ENCODE measurements at regions not wholly inside any gene's neighbourhood (a gene's known extent, or its start where the extent isn't known, plus 50 kb on each side); places are given as distances from the start of the nearest gene placed in this dataset.

DNA sequence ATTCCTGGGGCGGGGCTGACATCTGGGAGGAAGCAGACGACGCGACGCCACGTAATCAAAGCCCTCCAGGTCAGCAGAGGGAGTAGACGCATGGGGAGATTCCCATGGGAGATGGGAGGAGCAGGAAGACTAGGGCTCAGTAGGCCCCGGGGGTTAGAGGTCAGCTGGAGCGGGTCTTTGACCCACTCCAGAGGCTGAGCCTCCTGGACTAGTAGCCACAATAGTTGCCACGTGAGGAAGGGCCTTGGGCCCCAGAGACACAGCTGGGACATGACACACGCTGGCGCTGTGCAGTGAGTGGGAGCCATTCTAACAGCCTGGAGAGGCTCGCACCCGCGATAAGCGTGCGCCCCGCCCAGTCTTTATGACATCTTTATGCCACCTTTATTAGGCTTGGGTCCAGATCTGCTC is 95.7 kb upstream of the AMZ2 start:
- Histone ChIP-seq H3K36me3 (replicated peaks in 1 of 2; ENCODE audit: control insufficient read depth in 1 of 2, insufficient read depth in 2 of 2, low read length in 2 of 2) (no peaks in the 10 kb centered on the region), H3K4me1 (ENCODE audit: insufficient read depth, low read length) (peaks cover 7% of the 10 kb centered on the region; the same call in 1 of the 2 replicates), H3K79me2 (ENCODE audit: insufficient read depth, low read length) (no peaks in the 10 kb centered on the region), H3K9ac (ENCODE audit: insufficient read depth, low read depth, low read length) (no peak overlapping the region), H3K27me3 (ENCODE audit: control insufficient read depth in 1 of 2, insufficient read depth in 2 of 2, low read length in 2 of 2) (no peaks in the 10 kb centered on the region; a peak in 1 of 5 replicates), H3K27ac (ENCODE audit: extremely low read length, insufficient read depth, low read length) (no peak overlapping the region), H3K4me2 (ENCODE audit: low read depth, low read length) (peak overlapping the region; percentile 14; the same call in 1 of the 2 replicates), H4K20me1 (ENCODE audit: insufficient read depth, low read length) (no peaks in the 10 kb centered on the region), H3K4me3 (replicated peaks in 1 of 3; ENCODE audit: insufficient read depth in 1 of 3, low read depth in 2 of 3, low read length in 3 of 3) (no peak overlapping the region), H3K9me3 (ENCODE audit: low read length) (no peaks in the 10 kb centered on the region), H2AFZ (ENCODE audit: low read length) (no peak overlapping the region)
- DNase-seq (ENCODE audit: low spot score): no peak
- CTCF ChIA-PET (ENCODE audit: low intra/inter-chr PET ratio, low total read pairs): no interaction called here
- in situ Hi-C loops (cut with HindIII; ENCODE audit: extremely low pct_ligation_motif_present, low pct_unique_long_range_greater_than_20kb) (loop anchor here (25.0 kb wide), 1 partner anchor 610 kb away; no protein-coding TSS in a partner anchor), intact Hi-C loops (cut with micrococcal nuclease; ENCODE audit: unreplicated experiment) (no loop called here)
- peak; percentile 43 for ATAC-seq
- 65% methylated on average over 15 of the region's 18 CpGs for WGBS (ENCODE audit: low lambda C conversion rate)
- no TSS peak for BruUV-seq (replicated peaks)
- no peak for FAIRE-seq
- POLR2A ChIA-PET: no interaction called here
- TF ChIP-seq ZNF274 (CRISPR knock-in tag; IDR thresholded peaks at IDR 0.05) (no peak), BRD4 (CRISPR knock-in tag; IDR thresholded peaks at IDR 0.05) (no peak), SMARCE1 (IDR thresholded peaks at IDR 0.05; ENCODE audit: borderline replicate concordance) (no peak), RCOR2 (CRISPR knock-in tag; IDR thresholded peaks at IDR 0.05) (no peak), ZNF264 (CRISPR knock-in tag; IDR thresholded peaks at IDR 0.05) (no peak), NR2C2 (CRISPR knock-in tag; IDR thresholded peaks at IDR 0.05; ENCODE audit: borderline replicate concordance) (peak; percentile 40; the same call in 1 of the 2 replicates), DR1 (CRISPR knock-in tag; IDR thresholded peaks at IDR 0.05) (no peak), HIC2 (CRISPR knock-in tag; IDR thresholded peaks at IDR 0.05; ENCODE audit: low read depth) (no peak)
- TF ChIP-seq, protein P1, sequence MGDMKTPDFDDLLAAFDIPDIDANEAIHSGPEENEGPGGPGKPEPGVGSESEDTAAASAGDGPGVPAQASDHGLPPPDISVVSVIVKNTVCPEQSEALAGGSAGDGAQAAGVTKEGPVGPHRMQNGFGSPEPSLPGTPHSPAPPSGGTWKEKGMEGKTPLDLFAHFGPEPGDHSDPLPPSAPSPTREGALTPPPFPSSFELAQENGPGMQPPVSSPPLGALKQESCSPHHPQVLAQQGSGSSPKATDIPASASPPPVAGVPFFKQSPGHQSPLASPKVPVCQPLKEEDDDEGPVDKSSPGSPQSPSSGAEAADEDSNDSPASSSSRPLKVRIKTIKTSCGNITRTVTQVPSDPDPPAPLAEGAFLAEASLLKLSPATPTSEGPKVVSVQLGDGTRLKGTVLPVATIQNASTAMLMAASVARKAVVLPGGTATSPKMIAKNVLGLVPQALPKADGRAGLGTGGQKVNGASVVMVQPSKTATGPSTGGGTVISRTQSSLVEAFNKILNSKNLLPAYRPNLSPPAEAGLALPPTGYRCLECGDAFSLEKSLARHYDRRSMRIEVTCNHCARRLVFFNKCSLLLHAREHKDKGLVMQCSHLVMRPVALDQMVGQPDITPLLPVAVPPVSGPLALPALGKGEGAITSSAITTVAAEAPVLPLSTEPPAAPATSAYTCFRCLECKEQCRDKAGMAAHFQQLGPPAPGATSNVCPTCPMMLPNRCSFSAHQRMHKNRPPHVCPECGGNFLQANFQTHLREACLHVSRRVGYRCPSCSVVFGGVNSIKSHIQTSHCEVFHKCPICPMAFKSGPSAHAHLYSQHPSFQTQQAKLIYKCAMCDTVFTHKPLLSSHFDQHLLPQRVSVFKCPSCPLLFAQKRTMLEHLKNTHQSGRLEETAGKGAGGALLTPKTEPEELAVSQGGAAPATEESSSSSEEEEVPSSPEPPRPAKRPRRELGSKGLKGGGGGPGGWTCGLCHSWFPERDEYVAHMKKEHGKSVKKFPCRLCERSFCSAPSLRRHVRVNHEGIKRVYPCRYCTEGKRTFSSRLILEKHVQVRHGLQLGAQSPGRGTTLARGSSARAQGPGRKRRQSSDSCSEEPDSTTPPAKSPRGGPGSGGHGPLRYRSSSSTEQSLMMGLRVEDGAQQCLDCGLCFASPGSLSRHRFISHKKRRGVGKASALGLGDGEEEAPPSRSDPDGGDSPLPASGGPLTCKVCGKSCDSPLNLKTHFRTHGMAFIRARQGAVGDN (CRISPR knock-in tag; IDR thresholded peaks at IDR 0.05): peak; percentile 16; the same call in 1 of the 2 replicates
- TF ChIP-seq, protein P2, sequence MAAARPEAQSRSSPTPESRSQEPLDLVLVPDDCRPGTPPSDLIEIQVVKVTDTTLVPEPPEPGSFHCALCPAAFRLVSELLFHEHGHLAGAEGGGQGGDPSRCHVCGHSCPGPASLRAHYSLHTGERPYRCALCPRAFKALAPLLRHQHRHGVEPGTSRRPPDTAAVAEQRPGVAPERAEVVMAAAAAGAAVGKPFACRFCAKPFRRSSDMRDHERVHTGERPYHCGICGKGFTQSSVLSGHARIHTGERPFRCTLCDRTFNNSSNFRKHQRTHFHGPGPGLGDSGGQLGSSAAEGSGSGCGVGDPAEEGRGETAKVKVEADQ (CRISPR knock-in tag; IDR thresholded peaks at IDR 0.05; ENCODE audit: borderline replicate concordance): no peak
- TF ChIP-seq, protein P3, sequence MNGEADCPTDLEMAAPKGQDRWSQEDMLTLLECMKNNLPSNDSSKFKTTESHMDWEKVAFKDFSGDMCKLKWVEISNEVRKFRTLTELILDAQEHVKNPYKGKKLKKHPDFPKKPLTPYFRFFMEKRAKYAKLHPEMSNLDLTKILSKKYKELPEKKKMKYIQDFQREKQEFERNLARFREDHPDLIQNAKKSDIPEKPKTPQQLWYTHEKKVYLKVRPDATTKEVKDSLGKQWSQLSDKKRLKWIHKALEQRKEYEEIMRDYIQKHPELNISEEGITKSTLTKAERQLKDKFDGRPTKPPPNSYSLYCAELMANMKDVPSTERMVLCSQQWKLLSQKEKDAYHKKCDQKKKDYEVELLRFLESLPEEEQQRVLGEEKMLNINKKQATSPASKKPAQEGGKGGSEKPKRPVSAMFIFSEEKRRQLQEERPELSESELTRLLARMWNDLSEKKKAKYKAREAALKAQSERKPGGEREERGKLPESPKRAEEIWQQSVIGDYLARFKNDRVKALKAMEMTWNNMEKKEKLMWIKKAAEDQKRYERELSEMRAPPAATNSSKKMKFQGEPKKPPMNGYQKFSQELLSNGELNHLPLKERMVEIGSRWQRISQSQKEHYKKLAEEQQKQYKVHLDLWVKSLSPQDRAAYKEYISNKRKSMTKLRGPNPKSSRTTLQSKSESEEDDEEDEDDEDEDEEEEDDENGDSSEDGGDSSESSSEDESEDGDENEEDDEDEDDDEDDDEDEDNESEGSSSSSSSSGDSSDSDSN (CRISPR knock-in tag; IDR thresholded peaks at IDR 0.05): no peak
- TF ChIP-seq, protein P4, sequence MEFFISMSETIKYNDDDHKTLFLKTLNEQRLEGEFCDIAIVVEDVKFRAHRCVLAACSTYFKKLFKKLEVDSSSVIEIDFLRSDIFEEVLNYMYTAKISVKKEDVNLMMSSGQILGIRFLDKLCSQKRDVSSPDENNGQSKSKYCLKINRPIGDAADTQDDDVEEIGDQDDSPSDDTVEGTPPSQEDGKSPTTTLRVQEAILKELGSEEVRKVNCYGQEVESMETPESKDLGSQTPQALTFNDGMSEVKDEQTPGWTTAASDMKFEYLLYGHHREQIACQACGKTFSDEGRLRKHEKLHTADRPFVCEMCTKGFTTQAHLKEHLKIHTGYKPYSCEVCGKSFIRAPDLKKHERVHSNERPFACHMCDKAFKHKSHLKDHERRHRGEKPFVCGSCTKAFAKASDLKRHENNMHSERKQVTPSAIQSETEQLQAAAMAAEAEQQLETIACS (CRISPR knock-in tag; IDR thresholded peaks at IDR 0.05): no peak

Data from HepG2 (cell line).